ENCODE measurements at regions not wholly inside any gene's neighbourhood (a gene's known extent, or its start where the extent isn't known, plus 50 kb on each side); places are given as distances from the start of the nearest gene placed in this dataset.
A peak's percentile ranks its signal among the peaks of the same experiment; 100 is the strongest.

GRCh38 chr3:25043177-25043576 is 384.9 kb upstream of the RARB start:
- no peak for DNase-seq
- intact Hi-C loops (cut with DNase I, micrococcal nuclease): no loop called here
- Histone ChIP-seq H3K36me3 (ENCODE audit: low read depth) (no peaks in the 10 kb centered on the region), H3K4me1 (ENCODE audit: low read depth) (no peaks in the 10 kb centered on the region), H3K4me3 (no peak overlapping the region), H3K9me3 (no peaks in the 10 kb centered on the region)
- no peak for ATAC-seq
- TF ChIP-seq CTCF (IDR thresholded peaks at IDR 0.05): no peak

GRCh38 chr3:25043749-25044148 is 384.3 kb upstream of the RARB start:
- intact Hi-C loops (cut with DNase I, micrococcal nuclease): no loop called here
- H3K4me3 ChIP-seq: no peak overlapping the region
- H3K4me1 ChIP-seq (ENCODE audit: low read depth): no peaks in the 10 kb centered on the region
- TF ChIP-seq CTCF (IDR thresholded peaks at IDR 0.05): no peak
- ATAC-seq: no peak
- no peaks in the 10 kb centered on the region for H3K36me3 ChIP-seq (ENCODE audit: low read depth)
- DNase-seq: no peak
- H3K9me3 ChIP-seq: no peaks in the 10 kb centered on the region

- Histone ChIP-seq H3K9me3 (no peaks in the 10 kb centered on the region), H3K4me3 (no peak overlapping the region), H3K4me1 (ENCODE audit: low read depth) (no peaks in the 10 kb centered on the region), H3K36me3 (ENCODE audit: low read depth) (no peaks in the 10 kb centered on the region)
- ATAC-seq (peak; percentile 82), DNase-seq (peak in 1 of 3 donors; percentile 15)
- no peak for TF ChIP-seq CTCF (IDR thresholded peaks at IDR 0.05)
- intact Hi-C loops (cut with DNase I, micrococcal nuclease): no loop called here
Observed at GRCh38 chr3:25044762-25045710, 383.0 kb upstream of the RARB start.

- ATAC-seq (no peak), DNase-seq (no peak)
- no peak for TF ChIP-seq CTCF (IDR thresholded peaks at IDR 0.05)
- intact Hi-C loops (cut with DNase I, micrococcal nuclease): no loop called here
- no peaks in the 10 kb centered on the region for H3K4me1 ChIP-seq (ENCODE audit: low read depth)
- H3K9me3 ChIP-seq: no peaks in the 10 kb centered on the region
- no peak overlapping the region for H3K4me3 ChIP-seq
- no peaks in the 10 kb centered on the region for H3K36me3 ChIP-seq (ENCODE audit: low read depth)
Observed at GRCh38 chr3:25046911-25047771, 380.9 kb upstream of the RARB start.

GRCh38 chr3:25049304-25049703 is 378.8 kb upstream of the RARB start:
- Histone ChIP-seq H3K36me3 (ENCODE audit: low read depth) (no peaks in the 10 kb centered on the region), H3K4me1 (ENCODE audit: low read depth) (no peaks in the 10 kb centered on the region), H3K9me3 (no peaks in the 10 kb centered on the region), H3K4me3 (no peak overlapping the region)
- ATAC-seq (no peak), DNase-seq (no peak)
- TF ChIP-seq CTCF (IDR thresholded peaks at IDR 0.05): no peak
- intact Hi-C loops (cut with DNase I, micrococcal nuclease): no loop called here

All from mucosa of descending colon (tissue), 3 donors.